CD14-positive monocyte (primary cell): ENCODE measurements at regions not wholly inside any gene's neighbourhood (a gene's known extent, or its start where the extent isn't known, plus 50 kb on each side); places are given as distances from the start of the nearest gene placed in this dataset.
A peak's percentile ranks its signal among the peaks of the same experiment; 100 is the strongest.

Experiments used
- DNase-seq, 3 donors: peaks; one replicate each; pipeline ENCODE4 v3.0.0-alpha.2; 2011 to 2022
- H2AFZ ChIP-seq: 2 replicates; pipeline ENCODE4 v1.6.0; 2012; ENCODE audit warnings: mild to moderate bottlenecking, low read depth, low read length, inconsistent platforms; ENCODE audit not compliant: insufficient read depth, poor library complexity, severe bottlenecking
- H3K27ac ChIP-seq, 2 donors: 1 replicate in 1 of 2; 2 replicates in 1 of 2; pipeline ENCODE4 v1.5.1; 2012 to 2013; ENCODE audit warnings: low read length in 2 of 2, control low read depth in 1 of 2, inconsistent platforms in 1 of 2, low read depth in 1 of 2, mild to moderate bottlenecking in 1 of 2
- H3K27me3 ChIP-seq, 2 donors: one replicate each; pipeline versions ENCODE4 v1.6.0 to v1.6.1; 2011 to 2013; ENCODE audit warnings: low read length in 2 of 2; ENCODE audit not compliant: control insufficient read depth in 2 of 2, insufficient read depth in 2 of 2
- H3K36me3 ChIP-seq, 2 donors: replicated peaks in 1 of 2; 1 replicate in 1 of 2; 2 replicates in 1 of 2; pipeline versions ENCODE4 v1.5.1 to v1.6.1; 2012 to 2013; ENCODE audit warnings: low read length in 2 of 2, control low read depth in 1 of 2, inconsistent platforms in 1 of 2, mild to moderate bottlenecking in 1 of 2; ENCODE audit not compliant: insufficient read depth in 2 of 2, control insufficient read depth in 1 of 2
- H3K4me1 ChIP-seq, 2 donors: 1 replicate in 1 of 2; 2 replicates in 1 of 2; pipeline versions ENCODE4 v1.5.1 to v1.6.1; 2012 to 2013; ENCODE audit warnings: low read length in 2 of 2, control low read depth in 1 of 2, inconsistent platforms in 1 of 2, mild to moderate bottlenecking in 1 of 2, moderate library complexity in 1 of 2; ENCODE audit not compliant: insufficient read depth in 2 of 2, control insufficient read depth in 1 of 2
- H3K4me2 ChIP-seq: replicated peaks from 2 replicates; pipeline ENCODE3; 2012; ENCODE audit warnings: low read length, moderate library complexity, mild to moderate bottlenecking; ENCODE audit not compliant: poor library complexity, severe bottlenecking; ENCODE audit errors: extremely low read depth
- H3K4me3 ChIP-seq, 3 experiments: fragments of 200-600 bp in 1 of 3; sonication (generic) in 1 of 3; replicated peaks in 1 of 3; 1 replicate in 2 of 3; 2 replicates in 1 of 3; pipeline ENCODE4 v1.5.1; 2011 to 2013; ENCODE audit warnings: low read length in 3 of 3, mild to moderate bottlenecking in 3 of 3, control low read depth in 2 of 3, low read depth in 2 of 3, inconsistent platforms in 1 of 3, moderate library complexity in 1 of 3
- H3K79me2 ChIP-seq: 2 replicates; pipeline ENCODE4 v1.6.0; 2012; ENCODE audit warnings: mild to moderate bottlenecking, control low read depth, inconsistent platforms, low read length, moderate library complexity; ENCODE audit not compliant: insufficient read depth
- H3K9ac ChIP-seq: 2 replicates; pipeline ENCODE4 v1.6.0; 2017; ENCODE audit warnings: low read length, mild to moderate bottlenecking; ENCODE audit not compliant: insufficient read depth, poor library complexity, severe bottlenecking
- H3K9me3 ChIP-seq, 2 donors: replicated peaks in 1 of 2; 1 replicate in 1 of 2; 2 replicates in 1 of 2; pipeline versions ENCODE4 v1.5.1 to v1.6.1; 2012 to 2013; ENCODE audit warnings: low read length in 2 of 2, control low read depth in 1 of 2; ENCODE audit not compliant: control insufficient read depth in 1 of 2, insufficient read depth in 1 of 2
- H4K20me1 ChIP-seq: 2 replicates; pipeline ENCODE4 v1.6.0; 2012; ENCODE audit warnings: mild to moderate bottlenecking, low read length, control low read depth, moderate library complexity; ENCODE audit not compliant: insufficient read depth
- H3K27ac Mint-ChIP-seq, 7 donors: one replicate each; pipeline ENCODE4 v1.8.0; 2020; ENCODE audit warnings: mild to moderate bottlenecking in 7 of 7, mixed read lengths in 7 of 7, moderate library complexity in 6 of 7, inconsistent platforms in 2 of 7
- H3K27me3 Mint-ChIP-seq, 3 donors: one replicate each; pipeline ENCODE4 v1.8.0; 2021 to 2022; ENCODE audit warnings: low read depth in 3 of 3, mild to moderate bottlenecking in 3 of 3, mixed read lengths in 3 of 3, moderate library complexity in 3 of 3, inconsistent platforms in 1 of 3
- H3K36me3 Mint-ChIP-seq, 2 donors: one replicate each; pipeline ENCODE4 v1.8.0; 2020; ENCODE audit warnings: mixed read lengths in 2 of 2, inconsistent platforms in 1 of 2, mild to moderate bottlenecking in 1 of 2
- H3K4me1 Mint-ChIP-seq: one replicate; pipeline ENCODE4 v1.8.0; 2020; ENCODE audit warnings: mild to moderate bottlenecking, mixed read lengths
- H3K4me3 Mint-ChIP-seq, 2 donors: one replicate each; pipeline ENCODE4 v1.8.0; 2020; ENCODE audit warnings: mild to moderate bottlenecking in 2 of 2, mixed read lengths in 2 of 2, moderate library complexity in 1 of 2
- H3K9me3 Mint-ChIP-seq, 7 donors: one replicate each; pipeline ENCODE4 v1.8.0; 2020 to 2022; ENCODE audit warnings: mixed read lengths in 7 of 7, mild to moderate bottlenecking in 6 of 7, moderate library complexity in 6 of 7, inconsistent platforms in 2 of 7
- CTCF ChIP-seq: fragments of 200-600 bp; IDR thresholded peaks from one replicate; pipeline ENCODE4 v1.8.0; 2022; ENCODE audit warnings: antibody characterized with exemption, mild to moderate bottlenecking
- WGBS: methylation state at CpG from one replicate; pipeline ENCODE4 v1.1.5; 2013; ENCODE audit warnings: missing lambda C conversion rate; ENCODE audit not compliant: insufficient coverage; 5-methylcytosine and 5-hydroxymethylcytosine counted together
- intact Hi-C, 2 donors: fragments of 100-400 bp; cut with micrococcal nuclease; formaldehyde crosslinking; loops; one replicate each; pipeline versions ENCODE4 v1.15.0 to v1.15.1; 2023

DNA sequence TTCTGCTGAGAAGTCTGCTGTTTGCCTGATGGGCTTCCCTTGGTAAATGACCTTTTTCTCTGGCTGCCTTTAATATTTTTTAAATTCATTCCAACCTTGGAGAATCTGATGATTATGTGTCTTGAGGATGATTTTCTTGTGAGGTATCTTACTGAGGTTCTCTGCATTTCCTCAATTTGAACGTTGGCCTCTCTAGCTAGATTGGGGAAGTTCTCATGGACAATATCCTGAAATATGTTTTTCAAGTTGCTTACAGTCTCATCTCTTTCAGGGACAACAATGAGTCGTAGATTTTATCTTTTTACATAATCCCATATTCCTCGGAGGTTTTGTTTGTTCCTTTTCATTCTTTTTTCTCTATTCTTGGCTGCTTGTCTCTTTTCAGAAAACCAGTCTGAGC lies 208.4 kb downstream of the KIF20B start:
- Histone ChIP-seq H3K9ac (peak overlapping the region; percentile 36), H3K4me2 (peak overlapping the region; percentile 51), H4K20me1 (no peaks in the 10 kb centered on the region), H3K4me1 (peaks cover 50 to 52% of the 10 kb centered on the region in 2 donors), H2AFZ (peak overlapping the region; percentile 32), H3K27ac (peak overlapping the region in 1 of 2 donors; percentile 69), H3K9me3 (no peaks in the 10 kb centered on the region), H3K36me3 (no peaks in the 10 kb centered on the region), H3K27me3 (no peaks in the 10 kb centered on the region), H3K79me2 (no peaks in the 10 kb centered on the region), H3K4me3 (peak overlapping the region in 1 of 3 experiments; percentile 32)
- H3K36me3 Mint-ChIP-seq, result peaks cover 0 to 3% of the 10 kb centered on the region in 2 donors
- H3K4me3 Mint-ChIP-seq, result peak overlapping the region in 1 of 2 donors; percentile 50
- H3K9me3 Mint-ChIP-seq, result peaks cover 0 to 3% (median 0%) of the 10 kb centered on the region in 7 donors
- intact Hi-C loops, result no loop called here
- H3K27ac Mint-ChIP-seq, result peak overlapping the region; percentile 9 to 80 (median 70)
- no CpG with 5 or more reads among the region's 3 CpGs for WGBS
- H3K27me3 Mint-ChIP-seq, result no peaks in the 10 kb centered on the region
- no peak for TF ChIP-seq CTCF
- peak; percentile 18 to 33 (median 20) for DNase-seq
- H3K4me1 Mint-ChIP-seq, result peaks cover 52% of the 10 kb centered on the region

- DNase-seq, result no peak
- Histone ChIP-seq H2AFZ (no peak overlapping the region), H3K9me3 (no peaks in the 10 kb centered on the region), H4K20me1 (no peaks in the 10 kb centered on the region), H3K4me3 (no peak overlapping the region), H3K27ac (no peak overlapping the region), H3K4me2 (no peak overlapping the region), H3K4me1 (peaks cover 45% of the 10 kb centered on the region in 2 donors), H3K79me2 (no peaks in the 10 kb centered on the region), H3K36me3 (no peaks in the 10 kb centered on the region), H3K9ac (no peak overlapping the region), H3K27me3 (no peaks in the 10 kb centered on the region)
- intact Hi-C loops, result no loop called here
- Mint-ChIP-seq H3K4me1 (peaks cover 42% of the 10 kb centered on the region), H3K9me3 (peaks cover 0 to 2% (median 0%) of the 10 kb centered on the region in 7 donors), H3K36me3 (peaks cover 0 to 3% of the 10 kb centered on the region in 2 donors), H3K27ac (peak overlapping the region in 1 of 7 donors; percentile 7), H3K4me3 (no peak overlapping the region), H3K27me3 (peaks cover 0 to 3% (median 0%) of the 10 kb centered on the region in 3 donors)
- TF ChIP-seq CTCF, result no peak
- WGBS, result no CpG with 5 or more reads among the region's 2 CpGs
Measured at GRCh38 chr10:89915021-89915420, 213.6 kb downstream of the KIF20B start.
